CD14-positive monocyte (primary cell): ENCODE measurements at regions not wholly inside any gene's neighbourhood (a gene's known extent, or its start where the extent isn't known, plus 50 kb on each side); places are given as distances from the start of the nearest gene placed in this dataset.

Experiments used
- DNase-seq, 3 donors: peaks; one replicate each; pipeline ENCODE4 v3.0.0-alpha.2; 2011 to 2022
- H2AFZ ChIP-seq: 2 replicates; pipeline ENCODE4 v1.6.0; 2012; ENCODE audit warnings: mild to moderate bottlenecking, low read depth, low read length, inconsistent platforms; ENCODE audit not compliant: insufficient read depth, poor library complexity, severe bottlenecking
- H3K27ac ChIP-seq, 2 donors: 1 replicate in 1 of 2; 2 replicates in 1 of 2; pipeline ENCODE4 v1.5.1; 2012 to 2013; ENCODE audit warnings: low read length in 2 of 2, control low read depth in 1 of 2, inconsistent platforms in 1 of 2, low read depth in 1 of 2, mild to moderate bottlenecking in 1 of 2
- H3K27me3 ChIP-seq, 2 donors: one replicate each; pipeline versions ENCODE4 v1.6.0 to v1.6.1; 2011 to 2013; ENCODE audit warnings: low read length in 2 of 2; ENCODE audit not compliant: control insufficient read depth in 2 of 2, insufficient read depth in 2 of 2
- H3K36me3 ChIP-seq, 2 donors: replicated peaks in 1 of 2; 1 replicate in 1 of 2; 2 replicates in 1 of 2; pipeline versions ENCODE4 v1.5.1 to v1.6.1; 2012 to 2013; ENCODE audit warnings: low read length in 2 of 2, control low read depth in 1 of 2, inconsistent platforms in 1 of 2, mild to moderate bottlenecking in 1 of 2; ENCODE audit not compliant: insufficient read depth in 2 of 2, control insufficient read depth in 1 of 2
- H3K4me1 ChIP-seq, 2 donors: 1 replicate in 1 of 2; 2 replicates in 1 of 2; pipeline versions ENCODE4 v1.5.1 to v1.6.1; 2012 to 2013; ENCODE audit warnings: low read length in 2 of 2, control low read depth in 1 of 2, inconsistent platforms in 1 of 2, mild to moderate bottlenecking in 1 of 2, moderate library complexity in 1 of 2; ENCODE audit not compliant: insufficient read depth in 2 of 2, control insufficient read depth in 1 of 2
- H3K4me2 ChIP-seq: replicated peaks from 2 replicates; pipeline ENCODE3; 2012; ENCODE audit warnings: low read length, moderate library complexity, mild to moderate bottlenecking; ENCODE audit not compliant: poor library complexity, severe bottlenecking; ENCODE audit errors: extremely low read depth
- H3K4me3 ChIP-seq, 3 experiments: fragments of 200-600 bp in 1 of 3; sonication (generic) in 1 of 3; replicated peaks in 1 of 3; 1 replicate in 2 of 3; 2 replicates in 1 of 3; pipeline ENCODE4 v1.5.1; 2011 to 2013; ENCODE audit warnings: low read length in 3 of 3, mild to moderate bottlenecking in 3 of 3, control low read depth in 2 of 3, low read depth in 2 of 3, inconsistent platforms in 1 of 3, moderate library complexity in 1 of 3
- H3K79me2 ChIP-seq: 2 replicates; pipeline ENCODE4 v1.6.0; 2012; ENCODE audit warnings: mild to moderate bottlenecking, control low read depth, inconsistent platforms, low read length, moderate library complexity; ENCODE audit not compliant: insufficient read depth
- H3K9ac ChIP-seq: 2 replicates; pipeline ENCODE4 v1.6.0; 2017; ENCODE audit warnings: low read length, mild to moderate bottlenecking; ENCODE audit not compliant: insufficient read depth, poor library complexity, severe bottlenecking
- H3K9me3 ChIP-seq, 2 donors: replicated peaks in 1 of 2; 1 replicate in 1 of 2; 2 replicates in 1 of 2; pipeline versions ENCODE4 v1.5.1 to v1.6.1; 2012 to 2013; ENCODE audit warnings: low read length in 2 of 2, control low read depth in 1 of 2; ENCODE audit not compliant: control insufficient read depth in 1 of 2, insufficient read depth in 1 of 2
- H4K20me1 ChIP-seq: 2 replicates; pipeline ENCODE4 v1.6.0; 2012; ENCODE audit warnings: mild to moderate bottlenecking, low read length, control low read depth, moderate library complexity; ENCODE audit not compliant: insufficient read depth
- H3K27ac Mint-ChIP-seq, 7 donors: one replicate each; pipeline ENCODE4 v1.8.0; 2020; ENCODE audit warnings: mild to moderate bottlenecking in 7 of 7, mixed read lengths in 7 of 7, moderate library complexity in 6 of 7, inconsistent platforms in 2 of 7
- H3K27me3 Mint-ChIP-seq, 3 donors: one replicate each; pipeline ENCODE4 v1.8.0; 2021 to 2022; ENCODE audit warnings: low read depth in 3 of 3, mild to moderate bottlenecking in 3 of 3, mixed read lengths in 3 of 3, moderate library complexity in 3 of 3, inconsistent platforms in 1 of 3
- H3K36me3 Mint-ChIP-seq, 2 donors: one replicate each; pipeline ENCODE4 v1.8.0; 2020; ENCODE audit warnings: mixed read lengths in 2 of 2, inconsistent platforms in 1 of 2, mild to moderate bottlenecking in 1 of 2
- H3K4me1 Mint-ChIP-seq: one replicate; pipeline ENCODE4 v1.8.0; 2020; ENCODE audit warnings: mild to moderate bottlenecking, mixed read lengths
- H3K4me3 Mint-ChIP-seq, 2 donors: one replicate each; pipeline ENCODE4 v1.8.0; 2020; ENCODE audit warnings: mild to moderate bottlenecking in 2 of 2, mixed read lengths in 2 of 2, moderate library complexity in 1 of 2
- H3K9me3 Mint-ChIP-seq, 7 donors: one replicate each; pipeline ENCODE4 v1.8.0; 2020 to 2022; ENCODE audit warnings: mixed read lengths in 7 of 7, mild to moderate bottlenecking in 6 of 7, moderate library complexity in 6 of 7, inconsistent platforms in 2 of 7
- CTCF ChIP-seq: fragments of 200-600 bp; IDR thresholded peaks from one replicate; pipeline ENCODE4 v1.8.0; 2022; ENCODE audit warnings: antibody characterized with exemption, mild to moderate bottlenecking
- intact Hi-C, 2 donors: fragments of 100-400 bp; cut with micrococcal nuclease; formaldehyde crosslinking; loops; one replicate each; pipeline versions ENCODE4 v1.15.0 to v1.15.1; 2023

GRCh38 chr17:63185420-63185819 lies 219.4 kb downstream of the TANC2 start:
- Histone ChIP-seq H3K27me3 (no peaks in the 10 kb centered on the region), H3K4me3 (no peak overlapping the region), H4K20me1 (no peaks in the 10 kb centered on the region), H3K4me1 (peaks cover 6 to 16% of the 10 kb centered on the region in 2 donors), H3K4me2 (no peak overlapping the region), H3K36me3 (no peaks in the 10 kb centered on the region), H3K9ac (no peak overlapping the region), H3K9me3 (no peaks in the 10 kb centered on the region), H3K27ac (no peak overlapping the region), H2AFZ (no peak overlapping the region), H3K79me2 (no peaks in the 10 kb centered on the region)
- intact Hi-C loops = no loop called here
- no peak for TF ChIP-seq CTCF
- no peak overlapping the region for H3K27ac Mint-ChIP-seq
- no peaks in the 10 kb centered on the region for H3K27me3 Mint-ChIP-seq
- no peaks in the 10 kb centered on the region for H3K36me3 Mint-ChIP-seq
- no peak overlapping the region for H3K4me3 Mint-ChIP-seq
- peaks cover 16% of the 10 kb centered on the region for H3K4me1 Mint-ChIP-seq
- H3K9me3 Mint-ChIP-seq = peaks cover 0 to 3% (median 0%) of the 10 kb centered on the region in 7 donors
- no peak for DNase-seq

- peak overlapping the region in 1 of 2 donors; percentile 15 for H3K27ac ChIP-seq
- DNase-seq = peak; percentile 11 to 21 (median 20)
- peaks cover 0 to 4% of the 10 kb centered on the region in 2 donors for H3K36me3 Mint-ChIP-seq
- no peak overlapping the region for H2AFZ ChIP-seq
- H3K4me2 ChIP-seq = no peak overlapping the region
- H4K20me1 ChIP-seq = no peaks in the 10 kb centered on the region
- no peak for TF ChIP-seq CTCF
- no peak overlapping the region for H3K4me3 ChIP-seq
- peaks cover 0 to 3% (median 0%) of the 10 kb centered on the region in 7 donors for H3K9me3 Mint-ChIP-seq
- peaks cover 24 to 42% of the 10 kb centered on the region in 2 donors for H3K4me1 ChIP-seq
- intact Hi-C loops = no loop called here
- no peaks in the 10 kb centered on the region for H3K9me3 ChIP-seq
- H3K79me2 ChIP-seq = no peaks in the 10 kb centered on the region
- H3K27ac Mint-ChIP-seq = peak overlapping the region in 3 of 7 donors; percentile 16 to 63 (median 40)
- no peak overlapping the region for H3K4me3 Mint-ChIP-seq
- H3K9ac ChIP-seq = no peak overlapping the region
- no peaks in the 10 kb centered on the region for H3K27me3 ChIP-seq
- H3K4me1 Mint-ChIP-seq = peaks cover 35% of the 10 kb centered on the region
- no peaks in the 10 kb centered on the region for H3K36me3 ChIP-seq
- no peaks in the 10 kb centered on the region for H3K27me3 Mint-ChIP-seq
Observed at GRCh38 chr17:63189082-63189481, 223.0 kb downstream of the TANC2 start.
